ENCODE measurements at regions not wholly inside any gene's neighbourhood (a gene's known extent, or its start where the extent isn't known, plus 50 kb on each side); places are given as distances from the start of the nearest gene placed in this dataset.

- TF ChIP-seq SP1 (CRISPR knock-in tag; conservative IDR thresholded peaks at IDR 0.05) (no peak), ZNF121 (CRISPR knock-in tag; IDR thresholded peaks at IDR 0.05) (no peak), CTCF (IDR thresholded peaks at IDR 0.05) (no peak), GABPB1 (CRISPR knock-in tag; IDR thresholded peaks at IDR 0.05) (no peak), NR2C2 (CRISPR knock-in tag; IDR thresholded peaks at IDR 0.05) (no peak), ATF3 (CRISPR knock-in tag; conservative IDR thresholded peaks at IDR 0.05) (no peak), IRF1 (CRISPR knock-in tag; IDR thresholded peaks at IDR 0.05) (no peak), PRDM15 (CRISPR knock-in tag; IDR thresholded peaks at IDR 0.05) (no peak), TEAD4 (CRISPR knock-in tag; IDR thresholded peaks at IDR 0.05) (no peak), NFYB (CRISPR knock-in tag; conservative IDR thresholded peaks at IDR 0.05; ENCODE audit: low read depth) (no peak), MAX (CRISPR knock-in tag; IDR thresholded peaks at IDR 0.05) (no peak), JUN (CRISPR knock-in tag; IDR thresholded peaks at IDR 0.05) (no peak), SMAD4 (CRISPR knock-in tag; IDR thresholded peaks at IDR 0.05) (no peak)
Measured at GRCh38 chr14:80381807-80382363, 170.6 kb upstream of the DIO2 start.
